ENCODE measurements at regions not wholly inside any gene's neighbourhood (a gene's known extent, or its start where the extent isn't known, plus 50 kb on each side); places are given as distances from the start of the nearest gene placed in this dataset.
"Not testable (repeated sequence)": the region's sequence is repeated elsewhere in the genome, so short reads cannot be mapped to it uniquely, and the experiment has no call there.

GRCh38 chr11:33463059-33463458 lies 205.9 kb downstream of the HIPK3 start:
- no peak for DNase-seq (ENCODE audit: low spot score)

DNA sequence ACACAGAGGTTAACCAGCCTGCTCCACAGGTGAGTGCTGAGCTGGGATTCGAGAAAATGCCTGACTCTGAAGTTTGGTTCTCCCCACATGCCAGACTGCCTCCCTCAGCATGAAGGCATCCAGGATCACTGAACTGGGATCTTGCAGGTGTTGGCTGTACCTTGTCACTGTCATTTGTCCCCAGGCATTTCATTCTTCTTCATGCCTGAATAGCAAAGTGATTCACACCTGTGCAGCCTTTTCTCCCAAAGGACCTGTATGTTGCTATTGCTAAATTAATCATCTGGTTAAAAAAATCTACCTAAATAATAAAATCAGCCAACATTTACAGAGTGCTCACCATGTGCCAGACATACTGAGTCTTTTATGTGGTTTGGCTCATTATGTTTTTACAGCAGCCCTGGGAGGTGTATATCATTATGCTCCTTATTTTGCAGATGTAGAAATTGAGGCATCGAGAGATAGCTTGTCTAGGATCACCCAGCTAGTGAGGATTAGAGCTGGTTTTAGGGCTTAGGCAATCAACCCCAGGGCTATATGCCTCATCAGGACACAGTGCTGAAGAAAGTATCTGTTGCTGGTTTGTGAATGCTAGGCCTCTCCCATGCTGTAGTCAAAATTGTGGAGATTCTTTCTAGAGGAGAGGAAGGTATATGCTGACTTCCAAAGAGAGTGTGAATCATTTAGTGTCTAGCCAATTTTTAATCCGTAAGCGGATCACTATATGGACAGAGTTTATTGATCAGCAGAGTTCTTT lies 204.4 kb downstream of the HIPK3 start:
- no peak for DNase-seq (ENCODE audit: low spot score)

DNA sequence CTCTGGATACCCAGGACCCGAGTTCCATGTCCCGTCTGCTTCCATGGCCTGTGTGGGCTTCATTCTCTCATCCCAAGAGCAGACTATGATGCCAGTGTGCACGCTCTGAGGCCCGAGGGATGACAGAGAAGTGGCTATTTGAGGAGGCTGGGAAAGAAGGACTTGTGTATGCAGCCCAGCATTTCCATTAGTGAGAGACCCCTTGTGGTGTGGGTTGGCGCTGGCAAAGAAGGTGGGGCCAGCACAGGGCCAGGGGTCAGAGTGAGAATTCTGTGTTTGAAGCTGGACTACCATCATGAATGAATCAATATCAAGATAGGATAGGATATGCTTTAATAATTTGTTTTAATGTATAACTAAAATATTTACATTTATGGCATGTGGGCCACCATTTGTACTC lies 200.8 kb downstream of the HIPK3 start:
- DNase-seq (ENCODE audit: low spot score): no peak

- DNase-seq (ENCODE audit: low spot score): no peak
Measured at GRCh38 chr11:33455867-33456463, 198.8 kb downstream of the HIPK3 start.

DNA sequence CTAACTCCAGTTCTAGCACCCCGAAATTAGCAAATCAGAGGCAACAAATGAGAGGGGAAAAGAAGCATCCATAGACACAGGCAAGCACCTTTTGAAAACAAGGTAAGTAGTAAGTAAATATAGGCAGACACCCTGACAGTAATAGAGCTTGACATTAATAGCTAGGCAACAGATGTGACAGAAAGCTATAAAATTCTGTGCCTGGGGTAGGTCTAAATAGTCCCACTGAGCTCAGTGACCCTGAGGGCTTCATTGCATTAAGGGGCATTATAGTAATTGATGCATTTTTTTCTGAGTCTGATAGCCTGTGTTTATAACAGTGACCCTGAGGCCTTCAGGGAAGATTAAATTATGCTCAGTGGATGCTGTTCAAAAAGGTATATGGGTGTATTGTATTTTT lies 197.1 kb downstream of the HIPK3 start:
- DNase-seq (ENCODE audit: low spot score): no peak

DNA sequence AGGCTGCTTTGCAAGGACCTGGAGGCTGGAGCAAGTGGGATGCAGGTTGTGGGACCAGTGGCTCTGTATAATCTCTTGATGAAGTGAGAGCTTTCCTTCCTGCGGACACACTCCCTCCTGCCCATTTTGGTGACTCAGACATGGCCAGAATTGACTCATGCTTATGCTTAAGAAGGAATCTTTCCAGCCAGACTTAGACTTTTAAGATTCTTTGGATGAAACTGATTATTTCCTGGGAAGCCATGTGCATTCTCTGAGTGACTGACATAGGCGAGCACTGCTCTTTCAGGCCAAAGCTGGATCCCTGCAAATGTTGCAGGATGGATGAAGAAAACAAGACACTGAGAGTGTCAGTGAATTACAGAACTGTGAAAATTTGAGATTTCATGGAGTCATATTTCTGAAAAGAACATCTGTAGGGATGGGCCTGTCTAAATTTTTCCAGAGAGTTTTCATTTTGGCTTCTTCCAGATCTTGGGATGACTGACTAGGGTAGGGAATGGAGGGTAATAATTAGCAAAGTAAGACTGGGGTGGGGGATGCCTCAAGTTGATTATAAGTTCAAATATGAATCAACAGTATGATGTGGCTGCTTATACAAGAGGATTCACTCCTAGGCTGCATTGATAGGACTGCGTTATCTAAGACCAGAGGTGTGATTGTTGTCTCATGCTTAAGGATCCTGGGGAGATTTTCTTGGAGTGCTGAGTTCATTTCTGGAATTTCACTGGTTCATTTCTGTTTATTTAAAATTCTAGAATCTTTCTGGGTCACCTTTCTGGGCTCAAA lies 195.8 kb downstream of the HIPK3 start:
- peak; percentile 84 for DNase-seq (ENCODE audit: low spot score)

- DNase-seq (ENCODE audit: low spot score): no peak
Measured at GRCh38 chr11:33451364-33451763, 194.2 kb downstream of the HIPK3 start.

- DNase-seq (ENCODE audit: low spot score): no peak
Measured at GRCh38 chr11:33449798-33450197, 192.6 kb downstream of the HIPK3 start.

GRCh38 chr11:33448461-33449130 lies 191.4 kb downstream of the HIPK3 start:
- DNase-seq (ENCODE audit: low spot score): no peak

- DNase-seq (ENCODE audit: low spot score): peak; percentile 66
Measured at GRCh38 chr11:33445761-33446161, 188.6 kb downstream of the HIPK3 start.

DNA sequence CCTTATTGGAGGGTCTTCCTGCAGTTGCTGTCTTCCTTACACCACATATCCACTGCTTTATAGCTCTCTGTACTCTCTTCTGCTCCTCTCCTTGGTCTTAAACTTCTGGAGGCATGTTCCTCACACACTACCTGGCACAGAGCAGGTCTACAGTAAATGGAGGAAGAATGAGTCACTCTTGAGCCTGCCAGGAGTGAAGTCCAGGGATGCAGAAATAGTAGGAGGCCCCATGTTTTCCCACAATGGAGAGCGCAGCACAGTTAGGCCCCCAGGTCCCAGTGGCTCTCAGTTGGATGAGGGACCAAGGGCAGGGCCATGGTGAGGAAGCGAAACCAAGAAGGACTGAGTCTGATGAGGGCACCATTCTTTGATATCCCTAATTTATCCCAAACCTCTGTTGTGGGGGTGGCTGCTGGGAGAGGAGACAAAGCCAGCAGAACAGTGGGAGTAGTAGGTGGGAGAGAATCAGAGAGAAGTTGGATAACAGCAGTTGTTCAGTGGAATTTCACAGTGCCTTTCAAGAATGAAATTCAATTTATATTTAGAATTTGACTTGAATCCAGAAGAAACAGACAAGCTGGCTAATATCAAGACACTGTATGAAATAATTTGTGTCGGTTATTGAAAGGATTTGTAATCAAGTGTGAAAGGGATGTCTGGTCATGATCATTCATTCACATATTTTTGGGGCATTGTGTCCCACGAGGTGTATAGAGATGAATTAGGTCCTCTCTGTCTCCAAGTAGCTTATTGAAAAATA lies 187.8 kb downstream of the HIPK3 start:
- no peak for DNase-seq (ENCODE audit: low spot score)

DNA sequence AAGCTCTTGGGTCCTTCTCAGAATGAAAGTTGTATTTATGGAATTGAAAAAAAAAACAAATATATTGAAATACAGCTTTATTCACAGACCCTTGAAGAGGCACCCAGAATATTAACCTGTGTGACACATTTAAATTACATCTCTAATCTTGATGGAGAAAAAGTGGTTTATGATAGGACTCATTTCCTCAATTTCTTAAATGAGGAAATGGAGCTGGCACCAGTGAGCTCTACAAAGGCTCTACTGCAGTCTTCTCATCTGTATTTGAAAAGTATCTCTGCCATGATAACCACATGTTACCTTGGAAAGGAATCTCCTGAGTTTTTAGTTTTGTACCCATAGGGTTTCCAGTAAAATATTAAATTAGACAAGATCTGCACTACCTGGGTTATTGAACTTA lies 186.5 kb downstream of the HIPK3 start:
- no peak for DNase-seq (ENCODE audit: low spot score)

GRCh38 chr11:33438301-33438700 lies 181.1 kb downstream of the HIPK3 start:
- DNase-seq (ENCODE audit: low spot score): no peak

GRCh38 chr11:33437529-33437928 lies 180.3 kb downstream of the HIPK3 start:
- no peak for DNase-seq (ENCODE audit: low spot score)

DNA sequence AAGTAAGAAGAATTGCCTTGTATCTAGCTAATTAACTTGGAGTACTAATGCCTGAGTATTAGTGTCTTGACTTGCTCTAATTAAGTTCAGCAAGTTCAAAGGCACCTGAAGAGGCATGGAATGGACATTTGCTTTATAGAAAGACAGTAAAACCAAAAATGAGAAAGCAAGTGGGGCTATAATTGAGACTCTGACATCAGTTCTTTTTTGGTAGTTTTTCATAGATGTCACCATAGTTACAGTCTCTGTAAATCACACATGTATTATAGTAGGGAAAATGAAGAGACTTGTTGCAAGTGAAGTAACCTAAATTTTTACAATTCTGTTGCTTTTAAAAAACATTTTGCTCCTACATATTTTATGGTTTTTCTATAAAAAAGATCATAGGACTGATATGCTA lies 178.0 kb downstream of the HIPK3 start:
- DNase-seq (ENCODE audit: low spot score): no peak

GRCh38 chr11:33434294-33434693 lies 177.1 kb downstream of the HIPK3 start:
- no peak for DNase-seq (ENCODE audit: low spot score)

DNA sequence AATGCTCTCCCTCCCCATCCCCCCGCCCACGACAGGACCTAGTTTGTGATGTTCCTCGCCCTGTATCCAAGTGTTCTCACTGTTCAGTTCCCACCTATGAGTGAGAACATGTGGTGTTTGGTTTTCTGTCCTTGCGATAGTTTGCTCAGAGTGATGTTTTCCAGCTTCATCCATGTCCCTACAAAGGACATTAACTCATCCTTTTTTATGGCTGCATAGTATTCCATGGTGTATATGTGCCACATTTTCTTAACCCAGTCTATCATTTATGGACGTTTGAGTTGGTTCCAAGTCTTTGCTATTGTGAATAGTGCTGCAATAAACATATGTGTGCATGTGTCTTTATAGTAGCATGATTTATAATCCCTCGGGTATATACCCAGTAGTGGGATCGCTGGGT lies 171.3 kb downstream of the HIPK3 start:
- DNase-seq (ENCODE audit: low spot score): not testable (repeated sequence)

DNA sequence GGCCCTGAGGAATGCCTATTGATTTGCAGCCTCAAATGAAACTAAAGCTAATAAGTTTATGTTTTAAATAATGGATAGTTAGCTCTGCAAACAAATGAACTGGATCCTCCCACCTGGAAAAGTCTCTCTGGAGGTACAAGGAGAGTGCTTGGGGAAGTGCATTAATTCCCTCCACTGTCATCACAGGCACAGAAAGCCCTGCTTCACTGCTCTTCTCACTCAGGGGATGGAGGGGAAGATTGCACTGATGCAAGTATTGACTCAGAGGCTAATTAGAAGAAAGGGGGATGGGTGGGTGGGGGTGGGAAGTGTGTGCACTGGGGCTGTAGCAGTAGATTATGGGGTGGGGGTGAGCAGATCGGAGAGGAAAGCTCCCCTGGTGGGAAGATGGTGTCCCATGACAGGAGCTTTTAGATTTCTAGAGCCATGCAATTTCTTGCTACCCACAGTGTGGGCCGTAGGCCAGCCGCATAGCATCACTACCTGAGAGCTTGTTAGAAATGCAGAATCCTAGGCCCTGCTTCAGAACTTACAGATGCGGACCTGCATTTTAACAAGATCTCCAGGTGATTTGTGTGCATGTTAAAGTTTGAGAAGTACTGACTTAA lies 163.9 kb downstream of the HIPK3 start:
- DNase-seq (ENCODE audit: low spot score): no peak

DNA sequence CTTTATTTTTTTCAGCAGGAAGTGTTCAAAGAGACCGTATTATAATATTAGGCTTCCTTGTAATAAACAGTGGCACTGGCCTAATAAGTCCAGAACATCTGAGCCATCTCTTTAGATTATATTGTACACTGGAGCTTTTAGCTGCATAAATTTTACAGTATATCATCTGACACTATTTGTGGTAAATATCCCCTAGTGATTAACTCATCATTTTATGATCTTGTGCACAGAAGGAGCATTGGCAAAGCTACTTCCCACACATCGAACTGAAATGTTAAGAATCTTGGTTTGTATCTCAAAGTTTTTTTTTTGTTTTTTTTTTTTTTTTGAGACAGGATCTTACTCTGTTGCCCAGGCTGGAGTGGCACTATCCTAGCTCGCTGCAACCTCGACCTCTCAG lies 162.7 kb downstream of the HIPK3 start:
- no peak for DNase-seq (ENCODE audit: low spot score)

DNA sequence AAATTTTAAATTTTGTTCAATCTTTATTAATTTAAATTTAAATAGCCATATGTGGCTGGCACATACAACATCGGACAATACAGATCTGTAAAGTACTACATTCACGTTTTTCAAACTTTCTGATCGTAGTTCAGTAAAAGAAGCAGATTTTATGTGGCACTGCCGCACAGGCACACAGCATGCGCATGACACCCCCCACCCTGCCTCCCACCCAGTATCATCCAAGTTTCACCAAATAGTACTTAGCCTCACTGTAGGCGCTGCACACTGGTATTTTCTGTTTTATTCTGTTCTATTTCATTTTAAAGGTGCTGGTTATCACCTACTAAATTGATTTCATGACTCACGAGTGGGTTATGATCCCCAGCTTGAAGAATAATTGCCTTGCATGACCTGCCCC lies 159.9 kb downstream of the HIPK3 start:
- DNase-seq (ENCODE audit: low spot score): no peak

DNA sequence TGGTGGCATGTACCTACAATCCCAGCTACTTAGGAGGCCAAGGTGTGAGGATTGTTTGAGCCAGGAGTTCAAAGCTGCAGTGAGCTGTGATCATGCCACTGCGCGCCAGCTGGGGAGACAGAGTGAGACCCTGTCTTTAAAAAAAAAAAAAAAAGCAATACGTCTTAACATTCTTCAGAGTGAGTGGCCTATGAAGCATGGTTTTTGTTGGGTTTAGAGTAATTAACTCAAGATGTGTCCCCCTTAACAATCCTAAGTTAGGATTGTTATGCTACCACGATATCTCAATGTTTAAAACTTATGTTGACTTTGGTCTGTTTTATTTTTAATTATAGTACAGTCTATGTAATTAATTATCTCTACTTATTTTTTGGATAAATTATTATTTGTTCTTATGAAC lies 156.1 kb downstream of the HIPK3 start:
- peak; percentile 35 for DNase-seq (ENCODE audit: low spot score)
